ENCODE measurements at regions not wholly inside any gene's neighbourhood (a gene's known extent, or its start where the extent isn't known, plus 50 kb on each side); places are given as distances from the start of the nearest gene placed in this dataset.

GRCh38 chr13:64675255-64675892 lies 2554.8 kb downstream of the PCDH9 start:
- Mint-ChIP-seq H3K9me3 (ENCODE audit: low read depth) (no peaks in the 10 kb centered on the region), H3K4me3 (ENCODE audit: unreplicated experiment) (no peak overlapping the region), H3K27ac (ENCODE audit: unreplicated experiment) (no peak overlapping the region), H3K27me3 (ENCODE audit: low read depth) (no peaks in the 10 kb centered on the region), H3K4me1 (ENCODE audit: low read depth) (peaks cover 6% of the 10 kb centered on the region), H3K36me3 (ENCODE audit: low read depth) (no peaks in the 10 kb centered on the region)
- DNase-seq (ENCODE audit: low spot score), result no peak
- no peak for TF ChIP-seq CTCF (IDR thresholded peaks at IDR 0.05)

GRCh38 chr13:64674126-64674525 lies 2556.0 kb downstream of the PCDH9 start:
- Mint-ChIP-seq H3K27me3 (ENCODE audit: low read depth) (no peaks in the 10 kb centered on the region), H3K27ac (ENCODE audit: unreplicated experiment) (no peak overlapping the region)

GRCh38 chr13:64672751-64673150 lies 2557.4 kb downstream of the PCDH9 start:
- Mint-ChIP-seq H3K4me1 (ENCODE audit: low read depth) (peaks cover 6% of the 10 kb centered on the region), H3K4me3 (ENCODE audit: unreplicated experiment) (no peak overlapping the region), H3K27me3 (ENCODE audit: low read depth) (no peaks in the 10 kb centered on the region), H3K9me3 (ENCODE audit: low read depth) (no peaks in the 10 kb centered on the region), H3K27ac (ENCODE audit: unreplicated experiment) (no peak overlapping the region), H3K36me3 (ENCODE audit: low read depth) (no peaks in the 10 kb centered on the region)
- no peak for DNase-seq (ENCODE audit: low spot score)
- TF ChIP-seq CTCF (IDR thresholded peaks at IDR 0.05), result no peak

More at GRCh38 chr13:64674126-64674525, 2556.0 kb downstream of the PCDH9 start:
- H3K4me1 Mint-ChIP-seq (ENCODE audit: low read depth), result peaks cover 6% of the 10 kb centered on the region
- TF ChIP-seq CTCF (IDR thresholded peaks at IDR 0.05), result no peak
- H3K4me3 Mint-ChIP-seq (ENCODE audit: unreplicated experiment), result no peak overlapping the region
- DNase-seq (ENCODE audit: low spot score), result no peak
- H3K36me3 Mint-ChIP-seq (ENCODE audit: low read depth), result no peaks in the 10 kb centered on the region
- H3K9me3 Mint-ChIP-seq (ENCODE audit: low read depth), result no peaks in the 10 kb centered on the region

- no peak for TF ChIP-seq CTCF (IDR thresholded peaks at IDR 0.05)
- no peaks in the 10 kb centered on the region for H3K9me3 Mint-ChIP-seq (ENCODE audit: low read depth)
- no peak overlapping the region for H3K27ac Mint-ChIP-seq (ENCODE audit: unreplicated experiment)
- no peak overlapping the region for H3K4me3 Mint-ChIP-seq (ENCODE audit: unreplicated experiment)
- H3K36me3 Mint-ChIP-seq (ENCODE audit: low read depth), result no peaks in the 10 kb centered on the region
- no peaks in the 10 kb centered on the region for H3K4me1 Mint-ChIP-seq (ENCODE audit: low read depth)
- DNase-seq (ENCODE audit: low spot score), result no peak
- no peaks in the 10 kb centered on the region for H3K27me3 Mint-ChIP-seq (ENCODE audit: low read depth)
Observed at GRCh38 chr13:64662887-64663593, 2567.1 kb downstream of the PCDH9 start.

GRCh38 chr13:64648293-64648692 lies 2581.8 kb downstream of the PCDH9 start:
- H3K9me3 Mint-ChIP-seq (ENCODE audit: low read depth), result no peaks in the 10 kb centered on the region
- no peak for DNase-seq (ENCODE audit: low spot score)
- no peaks in the 10 kb centered on the region for H3K36me3 Mint-ChIP-seq (ENCODE audit: low read depth)
- TF ChIP-seq CTCF (IDR thresholded peaks at IDR 0.05), result no peak
- no peaks in the 10 kb centered on the region for H3K4me1 Mint-ChIP-seq (ENCODE audit: low read depth)
- no peak overlapping the region for H3K27ac Mint-ChIP-seq (ENCODE audit: unreplicated experiment)
- no peak overlapping the region for H3K4me3 Mint-ChIP-seq (ENCODE audit: unreplicated experiment)
- no peaks in the 10 kb centered on the region for H3K27me3 Mint-ChIP-seq (ENCODE audit: low read depth)
